CD14-positive monocyte (primary cell): ENCODE measurements at regions not wholly inside any gene's neighbourhood (a gene's known extent, or its start where the extent isn't known, plus 50 kb on each side); places are given as distances from the start of the nearest gene placed in this dataset.

Experiments used
- DNase-seq, 3 donors: peaks; one replicate each; pipeline ENCODE4 v3.0.0-alpha.2; 2011 to 2022
- H2AFZ ChIP-seq: 2 replicates; pipeline ENCODE4 v1.6.0; 2012; ENCODE audit warnings: mild to moderate bottlenecking, low read depth, low read length, inconsistent platforms; ENCODE audit not compliant: insufficient read depth, poor library complexity, severe bottlenecking
- H3K27ac ChIP-seq, 2 donors: 1 replicate in 1 of 2; 2 replicates in 1 of 2; pipeline ENCODE4 v1.5.1; 2012 to 2013; ENCODE audit warnings: low read length in 2 of 2, control low read depth in 1 of 2, inconsistent platforms in 1 of 2, low read depth in 1 of 2, mild to moderate bottlenecking in 1 of 2
- H3K27me3 ChIP-seq, 2 donors: one replicate each; pipeline versions ENCODE4 v1.6.0 to v1.6.1; 2011 to 2013; ENCODE audit warnings: low read length in 2 of 2; ENCODE audit not compliant: control insufficient read depth in 2 of 2, insufficient read depth in 2 of 2
- H3K36me3 ChIP-seq, 2 donors: replicated peaks in 1 of 2; 1 replicate in 1 of 2; 2 replicates in 1 of 2; pipeline versions ENCODE4 v1.5.1 to v1.6.1; 2012 to 2013; ENCODE audit warnings: low read length in 2 of 2, control low read depth in 1 of 2, inconsistent platforms in 1 of 2, mild to moderate bottlenecking in 1 of 2; ENCODE audit not compliant: insufficient read depth in 2 of 2, control insufficient read depth in 1 of 2
- H3K4me1 ChIP-seq, 2 donors: 1 replicate in 1 of 2; 2 replicates in 1 of 2; pipeline versions ENCODE4 v1.5.1 to v1.6.1; 2012 to 2013; ENCODE audit warnings: low read length in 2 of 2, control low read depth in 1 of 2, inconsistent platforms in 1 of 2, mild to moderate bottlenecking in 1 of 2, moderate library complexity in 1 of 2; ENCODE audit not compliant: insufficient read depth in 2 of 2, control insufficient read depth in 1 of 2
- H3K4me2 ChIP-seq: replicated peaks from 2 replicates; pipeline ENCODE3; 2012; ENCODE audit warnings: low read length, moderate library complexity, mild to moderate bottlenecking; ENCODE audit not compliant: poor library complexity, severe bottlenecking; ENCODE audit errors: extremely low read depth
- H3K4me3 ChIP-seq, 3 experiments: fragments of 200-600 bp in 1 of 3; sonication (generic) in 1 of 3; replicated peaks in 1 of 3; 1 replicate in 2 of 3; 2 replicates in 1 of 3; pipeline ENCODE4 v1.5.1; 2011 to 2013; ENCODE audit warnings: low read length in 3 of 3, mild to moderate bottlenecking in 3 of 3, control low read depth in 2 of 3, low read depth in 2 of 3, inconsistent platforms in 1 of 3, moderate library complexity in 1 of 3
- H3K79me2 ChIP-seq: 2 replicates; pipeline ENCODE4 v1.6.0; 2012; ENCODE audit warnings: mild to moderate bottlenecking, control low read depth, inconsistent platforms, low read length, moderate library complexity; ENCODE audit not compliant: insufficient read depth
- H3K9ac ChIP-seq: 2 replicates; pipeline ENCODE4 v1.6.0; 2017; ENCODE audit warnings: low read length, mild to moderate bottlenecking; ENCODE audit not compliant: insufficient read depth, poor library complexity, severe bottlenecking
- H3K9me3 ChIP-seq, 2 donors: replicated peaks in 1 of 2; 1 replicate in 1 of 2; 2 replicates in 1 of 2; pipeline versions ENCODE4 v1.5.1 to v1.6.1; 2012 to 2013; ENCODE audit warnings: low read length in 2 of 2, control low read depth in 1 of 2; ENCODE audit not compliant: control insufficient read depth in 1 of 2, insufficient read depth in 1 of 2
- H4K20me1 ChIP-seq: 2 replicates; pipeline ENCODE4 v1.6.0; 2012; ENCODE audit warnings: mild to moderate bottlenecking, low read length, control low read depth, moderate library complexity; ENCODE audit not compliant: insufficient read depth
- H3K27ac Mint-ChIP-seq, 7 donors: one replicate each; pipeline ENCODE4 v1.8.0; 2020; ENCODE audit warnings: mild to moderate bottlenecking in 7 of 7, mixed read lengths in 7 of 7, moderate library complexity in 6 of 7, inconsistent platforms in 2 of 7
- H3K27me3 Mint-ChIP-seq, 3 donors: one replicate each; pipeline ENCODE4 v1.8.0; 2021 to 2022; ENCODE audit warnings: low read depth in 3 of 3, mild to moderate bottlenecking in 3 of 3, mixed read lengths in 3 of 3, moderate library complexity in 3 of 3, inconsistent platforms in 1 of 3
- H3K36me3 Mint-ChIP-seq, 2 donors: one replicate each; pipeline ENCODE4 v1.8.0; 2020; ENCODE audit warnings: mixed read lengths in 2 of 2, inconsistent platforms in 1 of 2, mild to moderate bottlenecking in 1 of 2
- H3K4me1 Mint-ChIP-seq: one replicate; pipeline ENCODE4 v1.8.0; 2020; ENCODE audit warnings: mild to moderate bottlenecking, mixed read lengths
- H3K4me3 Mint-ChIP-seq, 2 donors: one replicate each; pipeline ENCODE4 v1.8.0; 2020; ENCODE audit warnings: mild to moderate bottlenecking in 2 of 2, mixed read lengths in 2 of 2, moderate library complexity in 1 of 2
- H3K9me3 Mint-ChIP-seq, 7 donors: one replicate each; pipeline ENCODE4 v1.8.0; 2020 to 2022; ENCODE audit warnings: mixed read lengths in 7 of 7, mild to moderate bottlenecking in 6 of 7, moderate library complexity in 6 of 7, inconsistent platforms in 2 of 7
- CTCF ChIP-seq: fragments of 200-600 bp; IDR thresholded peaks from one replicate; pipeline ENCODE4 v1.8.0; 2022; ENCODE audit warnings: antibody characterized with exemption, mild to moderate bottlenecking
- WGBS: methylation state at CpG from one replicate; pipeline ENCODE4 v1.1.5; 2013; ENCODE audit warnings: missing lambda C conversion rate; ENCODE audit not compliant: insufficient coverage; 5-methylcytosine and 5-hydroxymethylcytosine counted together
- intact Hi-C, 2 donors: fragments of 100-400 bp; cut with micrococcal nuclease; formaldehyde crosslinking; loops; one replicate each; pipeline versions ENCODE4 v1.15.0 to v1.15.1; 2023

- H3K9ac ChIP-seq = no peak overlapping the region
- H3K4me1 ChIP-seq = peaks cover 11 to 13% of the 10 kb centered on the region in 2 donors
- no peaks in the 10 kb centered on the region for H3K79me2 ChIP-seq
- H3K27ac ChIP-seq = no peak overlapping the region
- H4K20me1 ChIP-seq = no peaks in the 10 kb centered on the region
- no peaks in the 10 kb centered on the region for H3K36me3 Mint-ChIP-seq
- H3K4me1 Mint-ChIP-seq = peaks cover 14% of the 10 kb centered on the region
- no peak overlapping the region for H3K4me2 ChIP-seq
- no peak overlapping the region for H3K4me3 ChIP-seq
- no peaks in the 10 kb centered on the region for H3K27me3 ChIP-seq
- H3K9me3 Mint-ChIP-seq = no peaks in the 10 kb centered on the region
- H2AFZ ChIP-seq = peak overlapping the region; percentile 27
- DNase-seq = no peak
- H3K27me3 Mint-ChIP-seq = peaks cover 0 to 1% (median 0%) of the 10 kb centered on the region in 3 donors
- WGBS = 56% methylated on average over 10 of the region's 14 CpGs
- H3K36me3 ChIP-seq = no peaks in the 10 kb centered on the region
- H3K4me3 Mint-ChIP-seq = no peak overlapping the region
- no peak for TF ChIP-seq CTCF
- H3K27ac Mint-ChIP-seq = peak overlapping the region in 2 of 7 donors; percentile 27 to 31
- no peaks in the 10 kb centered on the region for H3K9me3 ChIP-seq
- intact Hi-C loops = no loop called here
Observed at GRCh38 chr4:184288451-184289178, 70.9 kb upstream of the ENPP6 start.

- H3K9ac ChIP-seq = no peak overlapping the region
Observed at GRCh38 chr4:184287697-184288255, 70.1 kb upstream of the ENPP6 start.

More at GRCh38 chr4:184287697-184288255, 70.1 kb upstream of the ENPP6 start:
- Mint-ChIP-seq H3K4me3 (no peak overlapping the region), H3K4me1 (peaks cover 14% of the 10 kb centered on the region), H3K27me3 (peaks cover 0 to 1% (median 0%) of the 10 kb centered on the region in 3 donors), H3K27ac (no peak overlapping the region), H3K9me3 (no peaks in the 10 kb centered on the region), H3K36me3 (no peaks in the 10 kb centered on the region)
- Histone ChIP-seq H4K20me1 (no peaks in the 10 kb centered on the region), H3K4me3 (no peak overlapping the region), H3K79me2 (no peaks in the 10 kb centered on the region), H3K27ac (no peak overlapping the region), H2AFZ (peak overlapping the region; percentile 55), H3K36me3 (no peaks in the 10 kb centered on the region), H3K4me1 (peaks cover 3 to 5% of the 10 kb centered on the region in 2 donors), H3K27me3 (no peaks in the 10 kb centered on the region), H3K9me3 (no peaks in the 10 kb centered on the region), H3K4me2 (no peak overlapping the region)
- DNase-seq = no peak
- 34% methylated on average over 4 of the region's 5 CpGs for WGBS
- TF ChIP-seq CTCF = no peak
- intact Hi-C loops = no loop called here
